ENCODE measurements at regions not wholly inside any gene's neighbourhood (a gene's known extent, or its start where the extent isn't known, plus 50 kb on each side); places are given as distances from the start of the nearest gene placed in this dataset.

DNA sequence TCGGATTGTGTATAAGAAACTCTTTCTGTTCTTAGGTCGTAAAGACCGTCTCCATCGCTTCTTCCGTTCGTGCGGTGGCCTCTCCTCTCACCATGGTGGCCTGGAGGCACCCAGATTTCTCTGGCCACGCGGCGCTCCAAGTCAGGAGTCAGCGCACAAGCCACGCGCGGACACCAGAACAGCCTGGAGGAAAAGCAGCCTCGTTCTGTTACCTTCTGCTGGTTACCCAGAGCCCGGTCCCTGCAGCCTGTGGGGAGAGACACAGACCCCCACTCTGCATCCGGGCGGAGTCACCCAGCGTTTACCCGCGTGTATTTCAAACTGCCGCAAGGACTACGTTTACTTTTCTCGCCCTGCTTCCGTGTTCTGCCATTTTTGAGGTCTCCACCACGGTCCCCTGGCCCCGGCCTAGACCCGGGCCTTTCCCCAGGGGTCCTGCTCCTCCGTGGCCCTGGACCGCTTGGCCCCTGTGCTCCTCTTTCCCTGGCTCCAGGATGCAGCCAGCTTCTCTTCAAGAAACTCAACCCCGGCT is 776.1 kb downstream of the BRD1 start:
- DNase-seq (ENCODE audit: low spot score), result no peak

- no peak for DNase-seq (ENCODE audit: low spot score)
Observed at GRCh38 chr22:49049691-49050090, 778.0 kb downstream of the BRD1 start.

DNA sequence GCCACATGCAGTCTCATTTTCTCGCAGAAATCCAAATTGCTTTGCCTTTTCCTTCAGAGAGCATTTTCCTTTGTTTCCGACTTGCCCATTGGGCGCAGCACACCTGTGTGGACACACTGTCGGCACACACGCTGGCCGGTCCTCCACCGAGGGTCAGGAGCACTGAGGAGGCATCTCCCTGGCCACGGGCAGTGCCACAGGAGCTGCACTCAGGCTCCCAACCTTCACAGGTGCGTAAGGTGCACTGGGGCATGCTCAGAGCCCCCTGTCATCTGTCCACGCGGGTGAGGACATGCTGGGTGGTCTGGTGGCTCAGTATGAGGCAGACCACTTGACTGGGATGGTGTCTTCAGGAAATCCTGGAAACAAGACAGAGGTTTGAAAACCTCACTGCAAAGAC is 779.1 kb downstream of the BRD1 start:
- no peak for DNase-seq (ENCODE audit: low spot score)

DNA sequence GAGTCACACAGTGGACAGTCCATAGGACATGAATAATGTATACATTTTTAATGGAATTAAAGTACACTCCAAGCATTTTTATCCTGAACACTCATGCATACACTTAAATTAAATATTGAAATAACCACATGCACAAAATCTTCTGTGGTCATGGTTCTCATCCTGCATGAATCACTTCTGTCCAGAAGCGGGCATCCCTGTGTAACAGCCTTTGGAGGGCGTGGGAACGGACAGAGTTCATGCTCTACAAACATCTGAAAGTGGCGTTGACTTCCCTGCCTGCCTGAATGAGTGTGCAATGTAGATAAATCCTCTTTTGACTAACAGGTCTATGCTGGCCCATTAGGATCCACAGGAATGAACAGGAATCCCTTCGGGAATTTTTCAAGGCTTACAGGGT is 780.2 kb downstream of the BRD1 start:
- peak; percentile 71 for DNase-seq (ENCODE audit: low spot score)

GRCh38 chr22:49046546-49047361 is 780.9 kb downstream of the BRD1 start:
- peak; percentile 71 for DNase-seq (ENCODE audit: low spot score)

DNA sequence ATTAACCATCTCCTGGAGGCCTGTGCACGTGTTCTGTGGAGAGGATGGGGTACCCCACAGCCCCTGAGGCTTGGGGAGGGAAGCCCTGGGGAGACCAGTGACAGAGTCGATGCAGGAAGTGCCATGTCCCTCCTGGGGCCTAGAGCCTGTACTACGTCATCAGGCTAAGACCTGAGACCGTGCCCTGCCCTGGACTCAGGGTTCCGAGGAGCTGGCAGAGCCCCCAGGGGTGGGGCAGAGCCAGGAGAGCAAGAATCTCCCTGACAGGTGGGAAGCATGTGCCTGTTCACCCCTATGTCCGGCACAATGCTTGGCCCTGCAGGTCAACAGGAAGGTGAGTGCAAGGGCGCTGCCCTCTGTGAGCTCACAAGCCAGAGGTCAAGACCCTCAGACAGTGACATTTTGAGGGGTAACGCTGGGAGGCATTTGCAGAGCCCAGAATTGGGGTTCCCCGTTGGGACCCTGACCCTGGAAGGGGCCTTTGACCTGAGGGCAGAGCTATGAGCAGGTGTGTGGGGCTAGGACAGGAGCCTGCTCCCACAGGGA is 781.6 kb downstream of the BRD1 start:
- DNase-seq (ENCODE audit: low spot score), result no peak

DNA sequence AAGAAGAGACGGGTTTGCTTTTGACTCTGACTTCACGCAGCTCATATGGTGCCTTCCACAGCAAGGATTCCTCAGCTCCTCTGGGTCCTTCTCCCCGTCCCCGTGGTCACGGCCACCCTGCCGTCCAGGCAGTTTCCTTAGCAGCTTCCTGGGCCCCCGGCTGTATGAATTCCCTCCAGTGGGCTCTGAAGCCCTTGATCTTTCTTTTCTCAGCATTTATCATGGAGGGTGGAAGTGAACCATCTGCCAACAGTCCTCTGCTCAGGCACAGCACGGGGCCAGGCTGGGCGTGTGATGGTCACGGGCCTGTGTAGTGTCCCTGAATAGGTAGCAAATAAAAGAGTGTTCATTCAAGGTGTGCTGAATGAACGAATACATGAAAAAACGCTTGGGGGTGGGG is 782.4 kb downstream of the BRD1 start:
- DNase-seq (ENCODE audit: low spot score), result no peak

DNA sequence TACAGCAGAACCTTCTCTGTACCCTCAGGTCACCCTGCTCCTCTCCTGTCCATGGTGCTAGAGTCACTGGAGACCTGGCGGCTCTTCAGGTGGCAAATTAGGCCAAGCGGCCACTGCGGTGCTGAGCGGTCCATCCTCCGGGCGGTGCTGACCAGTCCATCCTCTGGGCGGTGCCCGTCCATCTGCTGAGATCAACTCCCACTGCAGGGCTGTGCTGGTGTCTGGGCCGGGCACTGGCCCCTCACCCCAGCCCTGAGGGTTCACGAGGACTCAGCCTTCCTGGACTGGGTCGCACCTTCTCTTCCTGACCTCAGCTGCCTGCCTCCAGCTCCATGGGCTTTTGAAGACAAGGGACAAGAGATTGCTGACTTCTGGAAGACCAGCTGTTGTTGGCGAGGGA is 782.9 kb downstream of the BRD1 start:
- no peak for DNase-seq (ENCODE audit: low spot score)

GRCh38 chr22:49044091-49044490 is 783.6 kb downstream of the BRD1 start:
- no peak for DNase-seq (ENCODE audit: low spot score)

- DNase-seq (ENCODE audit: low spot score), result no peak
Observed at GRCh38 chr22:49042877-49043859, 784.5 kb downstream of the BRD1 start.

GRCh38 chr22:49042066-49042465 is 785.6 kb downstream of the BRD1 start:
- no peak for DNase-seq (ENCODE audit: low spot score)

DNA sequence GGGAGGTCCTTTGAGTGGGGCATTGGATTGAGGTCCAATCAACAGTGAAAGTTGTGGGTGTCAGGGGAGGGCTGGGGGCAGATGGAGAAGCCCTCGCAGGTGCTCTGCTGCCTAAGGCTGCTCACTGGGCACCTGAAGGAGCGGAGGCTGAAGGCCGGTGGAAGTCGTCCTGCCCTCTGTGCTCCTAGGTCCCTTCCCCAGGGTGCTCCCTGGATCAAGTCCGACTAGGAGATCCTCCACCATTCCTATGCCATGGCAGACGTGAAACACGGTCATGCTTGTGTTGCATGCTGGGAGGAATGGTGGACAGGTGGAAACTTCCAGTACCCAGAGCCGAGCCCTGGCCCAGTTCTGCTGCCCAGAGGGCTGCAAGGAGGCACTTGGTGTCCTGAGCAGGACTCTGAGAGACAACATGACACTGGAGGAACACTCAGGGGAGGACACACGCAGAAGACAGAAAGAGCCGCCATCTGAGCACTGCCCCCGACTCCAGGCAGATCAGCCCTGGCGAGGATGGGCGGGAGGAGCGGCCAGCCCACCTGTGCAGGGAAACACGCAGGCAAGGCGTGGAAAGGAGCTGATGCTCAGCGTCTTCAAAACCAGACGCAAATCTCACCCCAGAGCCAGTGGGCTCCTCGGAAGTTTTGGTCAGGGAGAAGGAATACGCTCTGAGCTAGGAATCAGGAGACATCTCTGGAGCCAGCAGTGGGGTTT is 786.8 kb downstream of the BRD1 start:
- DNase-seq (ENCODE audit: low spot score), result no peak

GRCh38 chr22:49040111-49040510 is 787.6 kb downstream of the BRD1 start:
- DNase-seq (ENCODE audit: low spot score), result no peak

DNA sequence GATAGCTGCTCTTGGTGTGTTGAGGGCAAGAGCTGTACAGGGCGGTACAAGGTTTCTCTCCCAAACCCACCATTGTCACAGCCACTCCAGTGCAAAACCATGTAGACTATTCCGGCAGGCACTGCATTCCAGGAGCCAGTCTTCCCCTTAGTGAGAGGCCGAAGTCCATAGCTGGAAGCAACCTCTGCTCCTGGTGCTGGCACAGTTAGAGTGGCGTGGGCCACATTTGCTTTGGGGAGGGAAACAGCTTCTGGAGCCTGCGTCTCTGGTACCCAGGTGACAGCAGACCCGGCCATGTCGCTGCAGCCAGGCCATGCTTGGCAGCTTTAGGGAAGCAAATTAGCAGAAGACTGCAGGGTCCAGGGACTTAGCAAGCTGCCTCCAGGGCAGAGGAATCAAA is 788.0 kb downstream of the BRD1 start:
- peak; percentile 18 for DNase-seq (ENCODE audit: low spot score)

- DNase-seq (ENCODE audit: low spot score), result no peak
Observed at GRCh38 chr22:49037701-49038245, 789.9 kb downstream of the BRD1 start.

GRCh38 chr22:49036513-49036912 is 791.2 kb downstream of the BRD1 start:
- DNase-seq (ENCODE audit: low spot score), result no peak

GRCh38 chr22:49035818-49036457 is 791.7 kb downstream of the BRD1 start:
- DNase-seq (ENCODE audit: low spot score), result no peak

- DNase-seq (ENCODE audit: low spot score), result no peak
Observed at GRCh38 chr22:49034836-49035817, 792.5 kb downstream of the BRD1 start.

DNA sequence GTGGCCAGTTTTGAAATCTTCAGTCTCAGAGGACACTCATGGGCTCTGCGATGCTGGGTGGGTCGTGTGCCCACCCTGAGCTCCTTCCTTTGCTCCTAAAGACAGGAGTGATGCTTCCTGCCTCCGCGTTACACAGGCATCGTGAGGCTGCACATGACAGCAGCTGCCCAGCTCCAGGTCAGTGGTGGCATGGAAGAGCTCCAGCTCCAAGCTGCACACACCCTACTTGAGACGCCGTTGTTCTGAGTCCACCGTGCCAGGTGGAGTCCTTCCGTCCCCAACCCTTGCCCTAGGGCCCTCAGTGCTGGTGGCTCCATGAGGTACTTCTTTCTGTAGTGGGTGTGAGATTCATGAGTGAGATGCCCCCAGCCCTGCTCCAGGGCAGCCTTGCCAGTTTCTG is 794.1 kb downstream of the BRD1 start:
- DNase-seq (ENCODE audit: low spot score), result no peak

DNA sequence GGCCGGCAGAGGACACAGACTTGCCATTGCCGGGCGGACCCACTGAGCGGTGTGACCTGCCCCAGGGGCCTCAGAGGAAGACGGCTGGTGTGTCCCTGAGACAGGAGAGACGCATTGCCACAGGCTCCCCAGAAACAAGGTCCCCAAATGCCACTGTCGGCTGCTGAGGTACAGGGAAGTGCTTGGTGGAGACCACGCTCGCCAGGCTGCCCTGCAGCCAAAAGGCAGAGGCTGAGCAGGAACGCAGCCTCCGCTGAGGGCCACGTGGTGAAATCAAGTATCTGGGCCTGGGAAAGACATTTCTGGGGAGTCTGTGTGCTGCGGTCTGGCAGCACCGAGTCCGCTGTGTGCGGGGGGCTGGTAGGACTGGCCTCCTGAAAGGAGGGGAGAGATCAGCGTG is 794.9 kb downstream of the BRD1 start:
- no peak for DNase-seq (ENCODE audit: low spot score)

All from SW480 (cell line).